Naive thymus-derived CD8-positive, alpha-beta T cell (primary cell): ENCODE measurements at regions not wholly inside any gene's neighbourhood (a gene's known extent, or its start where the extent isn't known, plus 50 kb on each side); places are given as distances from the start of the nearest gene placed in this dataset.

ENCODE experiments used
- ATAC-seq, 2 donors: fragments of 150-1000 bp; cut with Tn5 transposase in 1 of 2; sonication (Bioruptor Pico), chemical (Tn5 transposase) in 1 of 2; 1 replicate in 1 of 2; 2 replicates in 1 of 2; pipeline ENCODE4 v1.10.0; 2021; ENCODE audit warnings: mild to moderate bottlenecking in 2 of 2, moderate library complexity in 2 of 2
- POLR2A ChIA-PET: fragments of 350-600 bp; sonication (Branson Sonifier 250); formaldehyde crosslinking; loops from one replicate; lab custom pipeline; 2021; ENCODE audit warnings: antibody characterized with exemption; lab: Charles Lee
- DNase-seq, 10 donors: peaks; one replicate each; pipeline versions ENCODE4 v3.0.0 to v3.0.0-alpha.2; 2020 to 2022
- H3K27ac Mint-ChIP-seq, 10 donors: one replicate each; pipeline ENCODE4 v1.8.0; 2020 to 2022; ENCODE audit warnings: mild to moderate bottlenecking in 10 of 10, mixed read lengths in 10 of 10, moderate library complexity in 4 of 10, inconsistent platforms in 1 of 10
- H3K27me3 Mint-ChIP-seq, 5 donors: one replicate each; pipeline ENCODE4 v1.8.0; 2021 to 2022; ENCODE audit warnings: mixed read lengths in 5 of 5
- H3K36me3 Mint-ChIP-seq, 3 donors: one replicate each; pipeline ENCODE4 v1.8.0; 2020 to 2022; ENCODE audit warnings: mixed read lengths in 3 of 3, mild to moderate bottlenecking in 2 of 3, inconsistent platforms in 1 of 3
- H3K4me1 Mint-ChIP-seq, 4 donors: one replicate each; pipeline ENCODE4 v1.8.0; 2021 to 2022; ENCODE audit warnings: mixed read lengths in 4 of 4
- H3K4me3 Mint-ChIP-seq, 10 donors: one replicate each; pipeline ENCODE4 v1.8.0; 2020 to 2022; ENCODE audit warnings: mild to moderate bottlenecking in 10 of 10, mixed read lengths in 10 of 10, moderate library complexity in 6 of 10, inconsistent platforms in 1 of 10
- H3K9me3 Mint-ChIP-seq, 9 donors: one replicate each; pipeline ENCODE4 v1.8.0; 2020 to 2022; ENCODE audit warnings: mixed read lengths in 9 of 9, mild to moderate bottlenecking in 3 of 9, inconsistent platforms in 1 of 9, moderate library complexity in 1 of 9

GRCh38 chr18:74023220-74023619, 124.4 kb downstream of the FBXO15 start:
- H3K27ac Mint-ChIP-seq = no peak overlapping the region
- POLR2A ChIA-PET = no interaction called here
- H3K36me3 Mint-ChIP-seq = no peaks in the 10 kb centered on the region
- DNase-seq (no peak), ATAC-seq (no peak)
- H3K4me3 Mint-ChIP-seq = no peak overlapping the region
- H3K4me1 Mint-ChIP-seq = peaks cover 0 to 2% (median 0%) of the 10 kb centered on the region in 4 donors
- peaks cover 15 to 40% (median 23%) of the 10 kb centered on the region in 5 donors for H3K27me3 Mint-ChIP-seq
- no peaks in the 10 kb centered on the region for H3K9me3 Mint-ChIP-seq

GRCh38 chr18:74019864-74020263, 127.8 kb downstream of the FBXO15 start:
- no peaks in the 10 kb centered on the region for H3K36me3 Mint-ChIP-seq
- peaks cover 0 to 2% (median 0%) of the 10 kb centered on the region in 9 donors for H3K9me3 Mint-ChIP-seq
- no peak overlapping the region for H3K27ac Mint-ChIP-seq
- DNase-seq = no peak
- H3K27me3 Mint-ChIP-seq = peaks cover 12 to 36% (median 17%) of the 10 kb centered on the region in 5 donors
- no peak overlapping the region for H3K4me3 Mint-ChIP-seq
- ATAC-seq = no peak
- no peaks in the 10 kb centered on the region for H3K4me1 Mint-ChIP-seq
- POLR2A ChIA-PET = no interaction called here

GRCh38 chr18:74013955-74014354, 133.7 kb downstream of the FBXO15 start:
- no peaks in the 10 kb centered on the region for H3K36me3 Mint-ChIP-seq
- no peak for ATAC-seq
- H3K4me3 Mint-ChIP-seq = no peak overlapping the region
- peaks cover 0 to 2% (median 0%) of the 10 kb centered on the region in 9 donors for H3K9me3 Mint-ChIP-seq
- H3K27ac Mint-ChIP-seq = no peak overlapping the region
- POLR2A ChIA-PET = no interaction called here
- H3K27me3 Mint-ChIP-seq = peaks cover 7 to 27% (median 10%) of the 10 kb centered on the region in 5 donors
- H3K4me1 Mint-ChIP-seq = no peaks in the 10 kb centered on the region
- DNase-seq = no peak

DNA sequence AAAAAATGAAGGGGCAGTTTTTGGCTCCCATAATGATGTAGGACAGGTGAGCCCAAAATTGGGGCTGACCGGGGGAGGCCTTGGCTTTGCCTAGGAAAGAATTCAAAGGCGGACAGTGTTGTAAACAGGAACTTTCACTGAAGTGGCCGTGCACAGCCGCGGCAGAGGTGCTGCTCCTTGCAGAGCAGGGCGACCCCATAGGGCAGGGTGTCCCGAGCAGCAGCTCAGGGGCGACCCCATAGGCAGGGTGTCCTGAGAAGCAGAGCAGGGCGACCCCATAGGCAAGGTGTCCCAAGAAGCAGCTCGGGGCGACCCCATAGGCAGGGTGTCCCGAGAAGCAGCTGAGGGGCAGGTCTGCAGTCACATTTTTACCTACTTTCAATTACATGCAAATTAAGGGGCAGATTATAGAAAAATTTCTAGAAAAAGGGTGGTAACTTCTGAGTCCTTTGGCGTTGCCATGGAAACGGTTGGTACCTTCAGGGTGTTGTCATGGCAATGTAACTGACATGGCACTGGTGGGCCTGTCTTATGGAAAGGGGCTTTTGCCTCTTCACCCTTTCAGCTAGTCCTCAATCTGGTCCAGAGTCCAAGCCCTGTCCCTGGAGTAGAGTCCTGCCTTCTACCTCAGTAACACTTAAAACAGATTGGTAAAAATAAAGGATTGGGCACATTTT, 134.5 kb downstream of the FBXO15 start:
- Mint-ChIP-seq H3K4me3 (no peak overlapping the region), H3K27ac (no peak overlapping the region), H3K4me1 (no peaks in the 10 kb centered on the region), H3K27me3 (peaks cover 3 to 20% (median 10%) of the 10 kb centered on the region in 5 donors), H3K36me3 (no peaks in the 10 kb centered on the region), H3K9me3 (peaks cover 0 to 2% (median 0%) of the 10 kb centered on the region in 9 donors)
- POLR2A ChIA-PET = no interaction called here
- ATAC-seq (no peak), DNase-seq (no peak)

GRCh38 chr18:74006143-74006542, 141.5 kb downstream of the FBXO15 start:
- Mint-ChIP-seq H3K27ac (no peak overlapping the region), H3K27me3 (peaks cover 0 to 13% (median 2%) of the 10 kb centered on the region in 5 donors), H3K36me3 (no peaks in the 10 kb centered on the region), H3K4me3 (no peak overlapping the region), H3K9me3 (peaks cover 0 to 5% (median 0%) of the 10 kb centered on the region in 9 donors), H3K4me1 (peaks cover 0 to 11% (median 1%) of the 10 kb centered on the region in 4 donors)
- POLR2A ChIA-PET = no interaction called here
- no peak for ATAC-seq
- DNase-seq = no peak

DNA sequence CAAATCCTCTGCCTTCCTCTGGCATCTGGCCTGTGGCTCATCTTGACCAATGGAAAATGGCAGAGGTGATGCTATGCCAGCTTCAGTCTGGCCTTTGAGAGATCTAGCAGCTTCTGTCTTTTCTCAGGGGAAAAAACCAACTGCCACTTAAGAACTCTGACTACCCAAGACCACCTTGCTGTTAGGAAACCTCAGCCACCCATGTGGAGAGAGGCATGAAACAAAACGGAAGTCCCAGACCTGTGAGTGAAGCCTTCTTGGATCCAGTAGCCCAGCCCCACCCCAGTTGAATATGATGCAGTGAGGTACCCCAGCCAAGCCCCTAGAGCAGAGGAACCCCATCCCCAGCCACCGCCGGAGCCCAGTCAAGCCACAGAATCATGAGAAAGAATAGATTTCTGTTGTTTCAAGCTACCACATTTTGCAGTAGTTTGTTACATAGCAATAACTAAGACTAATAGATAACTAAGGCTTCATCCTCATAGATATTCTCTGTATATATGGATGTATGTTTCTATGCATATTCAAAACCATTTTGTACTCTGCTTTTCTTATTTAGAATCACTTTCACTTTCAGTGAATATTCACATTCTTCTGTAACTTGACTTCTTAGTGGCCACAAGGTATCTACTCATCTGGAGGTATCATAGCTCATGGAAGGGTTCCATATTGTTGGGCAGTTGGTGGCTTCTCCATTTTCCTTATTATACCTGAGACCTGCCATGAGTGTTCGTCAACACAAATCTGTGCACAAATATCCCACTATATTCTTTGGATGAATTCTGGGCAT, 142.1 kb downstream of the FBXO15 start:
- Mint-ChIP-seq H3K27me3 (peaks cover 0 to 16% (median 2%) of the 10 kb centered on the region in 5 donors), H3K36me3 (no peaks in the 10 kb centered on the region), H3K27ac (no peak overlapping the region), H3K4me3 (no peak overlapping the region), H3K9me3 (peaks cover 0 to 5% (median 0%) of the 10 kb centered on the region in 9 donors), H3K4me1 (peaks cover 0 to 11% (median 1%) of the 10 kb centered on the region in 4 donors)
- POLR2A ChIA-PET = no interaction called here
- no peak for ATAC-seq
- DNase-seq = no peak

- H3K9me3 Mint-ChIP-seq = peaks cover 0 to 22% (median 10%) of the 10 kb centered on the region in 9 donors
- DNase-seq (no peak), ATAC-seq (no peak)
- POLR2A ChIA-PET = no interaction called here
- H3K27me3 Mint-ChIP-seq = no peaks in the 10 kb centered on the region
- H3K4me3 Mint-ChIP-seq = no peak overlapping the region
- H3K36me3 Mint-ChIP-seq = peaks cover 0 to 5% (median 0%) of the 10 kb centered on the region in 3 donors
- H3K4me1 Mint-ChIP-seq = peaks cover 0 to 5% (median 0%) of the 10 kb centered on the region in 4 donors
- no peak overlapping the region for H3K27ac Mint-ChIP-seq
These were observed 155.2 kb downstream of the FBXO15 start for GRCh38 chr18:73992242-73993022.

GRCh38 chr18:73991570-73991969, 156.1 kb downstream of the FBXO15 start:
- Mint-ChIP-seq H3K36me3 (no peaks in the 10 kb centered on the region), H3K27me3 (no peaks in the 10 kb centered on the region), H3K4me1 (peaks cover 0 to 5% (median 0%) of the 10 kb centered on the region in 4 donors), H3K27ac (no peak overlapping the region), H3K9me3 (peaks cover 0 to 15% (median 4%) of the 10 kb centered on the region in 9 donors), H3K4me3 (no peak overlapping the region)
- ATAC-seq (no peak), DNase-seq (no peak)
- POLR2A ChIA-PET = no interaction called here

GRCh38 chr18:73990258-73990657, 157.4 kb downstream of the FBXO15 start:
- Mint-ChIP-seq H3K36me3 (no peaks in the 10 kb centered on the region), H3K27ac (no peak overlapping the region), H3K27me3 (no peaks in the 10 kb centered on the region), H3K9me3 (peaks cover 0 to 12% (median 3%) of the 10 kb centered on the region in 9 donors), H3K4me1 (peaks cover 0 to 5% (median 0%) of the 10 kb centered on the region in 4 donors), H3K4me3 (no peak overlapping the region)
- POLR2A ChIA-PET = no interaction called here
- ATAC-seq (no peak), DNase-seq (no peak)

GRCh38 chr18:73987247-73987980, 160.2 kb downstream of the FBXO15 start:
- Mint-ChIP-seq H3K4me1 (peaks cover 0 to under 1% (median 0%) of the 10 kb centered on the region in 4 donors), H3K9me3 (peaks cover 0 to 10% (median 3%) of the 10 kb centered on the region in 9 donors), H3K27me3 (no peaks in the 10 kb centered on the region), H3K27ac (no peak overlapping the region), H3K4me3 (no peak overlapping the region), H3K36me3 (no peaks in the 10 kb centered on the region)
- POLR2A ChIA-PET = no interaction called here
- no peak for ATAC-seq
- DNase-seq = no peak

GRCh38 chr18:73986711-73987110, 160.9 kb downstream of the FBXO15 start:
- H3K9me3 Mint-ChIP-seq = peaks cover 0 to 10% (median 3%) of the 10 kb centered on the region in 9 donors
- ATAC-seq = no peak
- no peaks in the 10 kb centered on the region for H3K36me3 Mint-ChIP-seq
- no peak overlapping the region for H3K27ac Mint-ChIP-seq
- H3K27me3 Mint-ChIP-seq = no peaks in the 10 kb centered on the region
- no peak for DNase-seq
- POLR2A ChIA-PET = no interaction called here
- H3K4me3 Mint-ChIP-seq = no peak overlapping the region
- no peaks in the 10 kb centered on the region for H3K4me1 Mint-ChIP-seq
